ENCODE measurements at regions not wholly inside any gene's neighbourhood (a gene's known extent, or its start where the extent isn't known, plus 50 kb on each side); places are given as distances from the start of the nearest gene placed in this dataset.

DNA sequence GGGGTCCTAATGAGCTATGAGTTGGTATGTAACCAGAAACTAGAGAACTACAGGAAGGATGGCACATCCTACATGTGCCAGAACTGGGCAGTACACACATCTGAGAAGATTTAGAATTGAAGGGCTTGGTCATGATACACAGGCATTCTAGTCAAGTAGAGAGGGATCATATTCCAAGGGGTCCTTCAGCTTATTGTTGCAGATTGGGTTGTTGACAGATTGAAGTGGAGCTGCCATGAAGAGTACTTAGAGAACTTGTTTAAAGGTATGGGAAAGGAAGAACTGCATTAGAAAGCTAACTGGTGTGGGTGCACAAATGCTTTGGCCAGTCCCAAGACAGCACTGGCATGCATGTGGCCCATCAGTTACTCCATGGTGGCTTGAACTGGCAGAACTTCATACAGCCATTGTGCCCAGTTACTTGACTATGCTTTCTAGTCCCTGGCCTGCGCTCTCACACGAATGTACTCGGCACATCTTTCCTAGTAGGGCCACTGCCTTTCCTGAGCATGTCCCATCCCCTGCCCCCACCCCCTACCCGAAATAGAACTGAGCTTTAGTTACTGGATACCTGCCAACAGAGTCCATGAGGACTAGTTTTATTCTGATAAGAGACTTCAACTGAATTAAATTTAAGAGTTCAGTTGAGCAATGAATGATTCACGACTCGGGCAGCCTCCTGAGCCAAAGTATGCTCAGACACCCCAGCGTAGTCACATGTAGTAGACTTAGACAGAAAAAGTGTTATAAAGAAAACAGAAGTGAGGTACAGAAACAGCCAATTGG lies 64.0 kb downstream of the CCNG2 start:
- Histone ChIP-seq H3K27me3 (ENCODE audit: control insufficient read depth in 2 of 2, insufficient read depth in 2 of 2, low read length in 2 of 2) (peaks cover 8 to 24% of the 10 kb centered on the region in 2 experiments), H3K79me2 (ENCODE audit: control insufficient read depth, insufficient read depth, low read length) (no peaks in the 10 kb centered on the region), H3K9ac (replicated peaks; ENCODE audit: extremely low read depth, insufficient read depth, low read length) (no peak overlapping the region), H3K4me2 (ENCODE audit: insufficient read depth, low read length) (no peak overlapping the region), H3K27ac (ENCODE audit: insufficient read depth, low read depth, low read length) (no peak overlapping the region), H2AFZ (ENCODE audit: low read depth, low read length) (no peak overlapping the region), H3K9me3 (replicated peaks; ENCODE audit: control insufficient read depth, insufficient read depth, low read length) (no peaks in the 10 kb centered on the region), H3K36me3 (ENCODE audit: control insufficient read depth in 2 of 2, extremely low read depth in 1 of 2, insufficient read depth in 2 of 2, low read length in 2 of 2) (no peaks in the 10 kb centered on the region), H3K4me3 (replicated peaks in 1 of 3; ENCODE audit: insufficient read depth in 1 of 3, low read depth in 1 of 3, low read length in 3 of 3) (no peak overlapping the region), H3K9me1 (replicated peaks; ENCODE audit: control insufficient read depth, extremely low read depth, insufficient read depth, low read length) (no peaks in the 10 kb centered on the region), H3K4me1 (ENCODE audit: control insufficient read depth, extremely low read depth, insufficient read depth, low read length) (no peaks in the 10 kb centered on the region), H4K20me1 (replicated peaks; ENCODE audit: control insufficient read depth, extremely low read depth, insufficient read depth, low read length) (no peaks in the 10 kb centered on the region)
- BruUV-seq (replicated peaks): no TSS peak
- ChIA-PET POLR2A (no interaction called here), CTCF (interaction anchor here (1.2 kb wide), 1 partner anchor 17 kb away, joined by 3 read pairs; no protein-coding TSS in a partner anchor)
- DNase-seq (ENCODE audit: low read depth, low spot score) (no peak), FAIRE-seq (no peak)
- TF ChIP-seq GATA2 (IDR thresholded peaks at IDR 0.05; ENCODE audit: insufficient read depth, insufficient read length, low read depth, low read length): no peak
- no peak for TF ChIP-seq POLR2A (IDR thresholded peaks at IDR 0.05; ENCODE audit: low read depth, low read length)
- TF ChIP-seq JUN (IDR thresholded peaks at IDR 0.05; ENCODE audit: borderline replicate concordance, insufficient read depth, insufficient read length, low read depth): no peak
- TF ChIP-seq MYC (IDR thresholded peaks at IDR 0.05; ENCODE audit: low read depth, low read length): no peak
- TF ChIP-seq MAX (IDR thresholded peaks at IDR 0.05; ENCODE audit: insufficient read depth, insufficient read length): no peak
- no peak for TF ChIP-seq EZH2 (IDR thresholded peaks at IDR 0.05; ENCODE audit: borderline replicate concordance, low read depth, low read length, severe bottlenecking)
- TF ChIP-seq FOS (IDR thresholded peaks at IDR 0.05; ENCODE audit: borderline replicate concordance, insufficient read depth, low read length): no peak
- TF ChIP-seq POLR2AphosphoS5 (IDR thresholded peaks at IDR 0.05; ENCODE audit: insufficient read depth, low read depth, low read length): no peak
- TF ChIP-seq, protein P1, sequence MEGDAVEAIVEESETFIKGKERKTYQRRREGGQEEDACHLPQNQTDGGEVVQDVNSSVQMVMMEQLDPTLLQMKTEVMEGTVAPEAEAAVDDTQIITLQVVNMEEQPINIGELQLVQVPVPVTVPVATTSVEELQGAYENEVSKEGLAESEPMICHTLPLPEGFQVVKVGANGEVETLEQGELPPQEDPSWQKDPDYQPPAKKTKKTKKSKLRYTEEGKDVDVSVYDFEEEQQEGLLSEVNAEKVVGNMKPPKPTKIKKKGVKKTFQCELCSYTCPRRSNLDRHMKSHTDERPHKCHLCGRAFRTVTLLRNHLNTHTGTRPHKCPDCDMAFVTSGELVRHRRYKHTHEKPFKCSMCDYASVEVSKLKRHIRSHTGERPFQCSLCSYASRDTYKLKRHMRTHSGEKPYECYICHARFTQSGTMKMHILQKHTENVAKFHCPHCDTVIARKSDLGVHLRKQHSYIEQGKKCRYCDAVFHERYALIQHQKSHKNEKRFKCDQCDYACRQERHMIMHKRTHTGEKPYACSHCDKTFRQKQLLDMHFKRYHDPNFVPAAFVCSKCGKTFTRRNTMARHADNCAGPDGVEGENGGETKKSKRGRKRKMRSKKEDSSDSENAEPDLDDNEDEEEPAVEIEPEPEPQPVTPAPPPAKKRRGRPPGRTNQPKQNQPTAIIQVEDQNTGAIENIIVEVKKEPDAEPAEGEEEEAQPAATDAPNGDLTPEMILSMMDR (IDR thresholded peaks at IDR 0.05; ENCODE audit: extremely low read depth in 1 of 2, insufficient read depth in 1 of 2, low read depth in 1 of 2, low read length in 2 of 2): no peak
- intact Hi-C loops (cut with micrococcal nuclease): no loop called here
- dilution Hi-C loops (cut with MboI; ENCODE audit: extremely low pct_ligation_motif_present, low sequenced_read_pairs): no loop called here

All from endothelial cell of umbilical vein (primary cell).